Endothelial cell of umbilical vein (primary cell): ENCODE measurements at regions not wholly inside any gene's neighbourhood (a gene's known extent, or its start where the extent isn't known, plus 50 kb on each side); places are given as distances from the start of the nearest gene placed in this dataset.

Source experiments
- BruUV-seq: library from RNA; stranded (reverse); fragments of 400-500 nt; replicated peaks from 2 replicates; lab custom pipeline; 2021; lab: Mats Ljungman, UMichigan
- CTCF ChIA-PET: fragments of 300-600, 350-600 bp; sonication (Branson Sonifier 250); formaldehyde crosslinking; loops from one replicate; lab custom pipeline; 2021; ENCODE audit warnings: antibody characterized with exemption, inconsistent platforms; lab: Charles Lee
- POLR2A ChIA-PET: fragments of 300-600, 350-600 bp; sonication (Branson Sonifier 250); formaldehyde crosslinking; loops from one replicate; lab custom pipeline; 2021; ENCODE audit warnings: antibody characterized with exemption, inconsistent platforms; lab: Charles Lee
- DNase-seq: peaks from one replicate; pipeline ENCODE4 v3.0.0-alpha.2; 2011; ENCODE audit warnings: low read depth, low spot score
- FAIRE-seq: peaks from 2 replicates; lab custom pipeline; 2011; peaks lifted over from hg19 to GRCh38; lab: Jason Lieb, UNC
- H2AFZ ChIP-seq: 2 replicates; pipeline ENCODE4 v1.6.0; 2012; ENCODE audit warnings: low read depth, low read length, control low read depth, inconsistent platforms
- H3K27ac ChIP-seq: 2 replicates; pipeline ENCODE4 v1.5.1; 2011; ENCODE audit warnings: low read depth, mild to moderate bottlenecking, control low read depth, low read length, moderate library complexity; ENCODE audit not compliant: insufficient read depth
- H3K27me3 ChIP-seq, 2 experiments: 2 replicates each; pipeline versions ENCODE4 v1.6.0 to v1.6.1; 2011; ENCODE audit warnings: low read length in 2 of 2, mixed read lengths in 1 of 2; ENCODE audit not compliant: control insufficient read depth in 2 of 2, insufficient read depth in 2 of 2
- H3K36me3 ChIP-seq, 2 experiments: 2 replicates in 1 of 2; 3 replicates in 1 of 2; pipeline ENCODE4 v1.5.1; 2011; ENCODE audit warnings: low read length in 2 of 2, mild to moderate bottlenecking in 1 of 2, moderate library complexity in 1 of 2; ENCODE audit not compliant: control insufficient read depth in 2 of 2, insufficient read depth in 2 of 2; ENCODE audit errors: extremely low read depth in 1 of 2
- H3K4me1 ChIP-seq: 3 replicates; pipeline ENCODE4 v1.5.1; 2011; ENCODE audit warnings: mild to moderate bottlenecking, low read length; ENCODE audit not compliant: control insufficient read depth, insufficient read depth; ENCODE audit errors: extremely low read depth
- H3K4me2 ChIP-seq: 2 replicates; pipeline ENCODE4 v1.6.1; 2011; ENCODE audit warnings: low read length, control low read depth, mixed read lengths; ENCODE audit not compliant: insufficient read depth
- H3K4me3 ChIP-seq, 3 experiments: fragments of 200-600 bp in 1 of 3; sonication (generic), shearing (Covaris generic) in 1 of 3; replicated peaks in 1 of 3; 2 replicates each; pipeline ENCODE4 v1.5.1; 2011 to 2016; ENCODE audit warnings: control low read depth in 3 of 3, low read length in 3 of 3, mild to moderate bottlenecking in 2 of 3, inconsistent platforms in 1 of 3, low read depth in 1 of 3, moderate library complexity in 1 of 3; ENCODE audit not compliant: insufficient read depth in 1 of 3
- H3K79me2 ChIP-seq: 2 replicates; pipeline ENCODE4 v1.6.0; 2012; ENCODE audit warnings: low read length, inconsistent platforms; ENCODE audit not compliant: control insufficient read depth, insufficient read depth
- H3K9ac ChIP-seq: replicated peaks from 2 replicates; pipeline ENCODE3; 2011; ENCODE audit warnings: low read length, control low read depth; ENCODE audit not compliant: insufficient read depth; ENCODE audit errors: extremely low read depth
- H3K9me1 ChIP-seq: replicated peaks from 3 replicates; pipeline ENCODE4 v1.6.0; 2011; ENCODE audit warnings: mild to moderate bottlenecking, low read length; ENCODE audit not compliant: control insufficient read depth, insufficient read depth; ENCODE audit errors: extremely low read depth
- H3K9me3 ChIP-seq: replicated peaks from 2 replicates; pipeline ENCODE4 v1.5.1; 2012; ENCODE audit warnings: low read length, inconsistent platforms; ENCODE audit not compliant: control insufficient read depth, insufficient read depth
- H4K20me1 ChIP-seq: replicated peaks from 2 replicates; pipeline ENCODE3; 2011; ENCODE audit warnings: mild to moderate bottlenecking, low read length; ENCODE audit not compliant: control insufficient read depth, insufficient read depth; ENCODE audit errors: extremely low read depth
- CTCF ChIP-seq, 2 donors: IDR thresholded peaks; 1 replicate in 1 of 2; 2 replicates in 1 of 2; pipeline ENCODE4 v1.5.1; 2011; ENCODE audit warnings: low read length in 2 of 2, mild to moderate bottlenecking in 2 of 2, moderate library complexity in 2 of 2, control low read depth in 1 of 2, inconsistent platforms in 1 of 2, low read depth in 1 of 2; ENCODE audit not compliant: insufficient read depth in 1 of 2; ENCODE audit errors: extremely low read depth in 1 of 2
- EZH2 ChIP-seq: IDR thresholded peaks from 2 replicates; pipeline ENCODE4 v1.6.1; 2012; ENCODE audit warnings: borderline replicate concordance, low read depth, mild to moderate bottlenecking, moderate library complexity, low read length, inconsistent platforms; ENCODE audit not compliant: severe bottlenecking
- FOS ChIP-seq: IDR thresholded peaks from 2 replicates; pipeline ENCODE4 v1.6.1; 2011; ENCODE audit warnings: mild to moderate bottlenecking, low read length, moderate library complexity, borderline replicate concordance; ENCODE audit not compliant: insufficient read depth
- GATA2 ChIP-seq: IDR thresholded peaks from 2 replicates; pipeline ENCODE4 v1.7.0; 2011; ENCODE audit warnings: low read depth, mild to moderate bottlenecking, moderate library complexity, mixed read lengths, low read length; ENCODE audit not compliant: insufficient read length, insufficient read depth
- JUN ChIP-seq: IDR thresholded peaks from 2 replicates; pipeline ENCODE4 v1.6.1; 2011; ENCODE audit warnings: borderline replicate concordance, low read depth; ENCODE audit not compliant: insufficient read length, insufficient read depth
- MAX ChIP-seq: IDR thresholded peaks from 2 replicates; pipeline ENCODE4 v1.6.1; 2011; ENCODE audit not compliant: insufficient read depth, insufficient read length
- MYC ChIP-seq: IDR thresholded peaks from one replicate; pipeline ENCODE4 v1.6.1; 2011; ENCODE audit warnings: mild to moderate bottlenecking, low read depth, low read length
- POLR2A ChIP-seq: IDR thresholded peaks from 2 replicates; pipeline ENCODE4 v1.6.1; 2012; ENCODE audit warnings: low read depth, mild to moderate bottlenecking, control low read depth, low read length
- POLR2AphosphoS5 ChIP-seq: IDR thresholded peaks from 2 replicates; pipeline ENCODE4 v1.6.1; 2012; ENCODE audit warnings: low read depth, mild to moderate bottlenecking, control low read depth, low read length, moderate library complexity; ENCODE audit not compliant: insufficient read depth
- dilution Hi-C: fragments of 300-500 bp; cut with MboI; formaldehyde crosslinking; loops from one replicate; pipeline ENCODE4 v1.15.0; 2019; ENCODE audit warnings: low sequenced_read_pairs; ENCODE audit not compliant: extremely low pct_ligation_motif_present
- intact Hi-C: fragments of 100-400 bp; cut with micrococcal nuclease; formaldehyde crosslinking; loops from one replicate; pipeline ENCODE4 v1.10.0; 2022

GRCh38 chr3:194987571-194988494, 283.1 kb downstream of the XXYLT1 start:
- Histone ChIP-seq H2AFZ (no peak overlapping the region), H3K27me3 (no peaks in the 10 kb centered on the region), H3K79me2 (no peaks in the 10 kb centered on the region), H3K4me3 (no peak overlapping the region), H3K27ac (no peak overlapping the region), H3K9me1 (no peaks in the 10 kb centered on the region), H3K9me3 (no peaks in the 10 kb centered on the region), H3K36me3 (no peaks in the 10 kb centered on the region), H4K20me1 (no peaks in the 10 kb centered on the region), H3K4me1 (no peaks in the 10 kb centered on the region), H3K4me2 (no peak overlapping the region), H3K9ac (no peak overlapping the region)
- no TSS peak for BruUV-seq
- intact Hi-C loops (no loop called here), dilution Hi-C loops (no loop called here)
- DNase-seq (no peak), FAIRE-seq (no peak)
- no peak for TF ChIP-seq MAX
- TF ChIP-seq POLR2A = no peak
- TF ChIP-seq CTCF (IDR thresholded peaks at IDR 0.05; ENCODE audit: extremely low read depth in 1 of 2, insufficient read depth in 1 of 2, low read depth in 1 of 2, low read length in 2 of 2) = no peak
- TF ChIP-seq JUN = no peak
- TF ChIP-seq GATA2 = no peak
- no peak for TF ChIP-seq POLR2AphosphoS5
- TF ChIP-seq MYC = no peak
- TF ChIP-seq FOS = no peak
- no peak for TF ChIP-seq EZH2
- CTCF ChIA-PET = interaction anchor here (1.1 kb wide), 1 partner anchor 11 kb away, joined by 3 read pairs; no protein-coding TSS in a partner anchor
- POLR2A ChIA-PET = no interaction called here
